IMR-90 (cell line): ENCODE measurements at regions not wholly inside any gene's neighbourhood (a gene's known extent, or its start where the extent isn't known, plus 50 kb on each side); places are given as distances from the start of the nearest gene placed in this dataset.

Experiments used
- ATAC-seq: fragments of 200-7000 bp; cut with Tn5 transposase; 2 replicates; pipeline ENCODE4 v1.9.1; 2020; ENCODE audit warnings: low read depth, mild to moderate bottlenecking, moderate library complexity
- BruUV-seq: library from RNA; stranded (reverse); fragments of 400-500 nt; replicated peaks from 2 replicates; lab custom pipeline; 2021; lab: Mats Ljungman, UMichigan
- CTCF ChIA-PET: fragments of 300-600 bp; formaldehyde crosslinking; extraction: SDS; loops from one replicate; lab custom pipeline; 2021; ENCODE audit warnings: antibody characterized with exemption; lab: Yijun Ruan, JAX
- POLR2A ChIA-PET: fragments of 300-600 bp; sonication (Branson Sonifier 250); formaldehyde crosslinking; loops from one replicate; lab custom pipeline; 2022; ENCODE audit warnings: antibody characterized with exemption; ENCODE audit not compliant: unreplicated experiment; lab: Charles Lee
- DNase-seq: peaks from one replicate; pipeline ENCODE4 v3.0.0; 2013
- H2AFZ ChIP-seq: replicated peaks from 2 replicates; pipeline ENCODE3; 2013; ENCODE audit warnings: low read length, mild to moderate bottlenecking; ENCODE audit not compliant: poor library complexity
- H2AK5ac ChIP-seq: 2 replicates; pipeline ENCODE4 v1.6.1; 2013; ENCODE audit warnings: low read depth, low read length, inconsistent platforms
- H2AK9ac ChIP-seq: replicated peaks from 2 replicates; pipeline ENCODE3; 2013; ENCODE audit warnings: mild to moderate bottlenecking, low read depth, low read length, moderate library complexity; ENCODE audit not compliant: poor library complexity
- H2BK120ac ChIP-seq: 2 replicates; pipeline ENCODE4 v1.6.1; 2013; ENCODE audit warnings: low read depth, low read length, inconsistent platforms
- H2BK15ac ChIP-seq: 3 replicates; pipeline ENCODE4 v1.6.1; 2013; ENCODE audit warnings: low read depth, low read length, inconsistent platforms
- H2BK20ac ChIP-seq: 2 replicates; pipeline ENCODE4 v1.6.1; 2013; ENCODE audit warnings: low read depth, mild to moderate bottlenecking, inconsistent platforms, low read length, moderate library complexity
- H2BK5ac ChIP-seq: 2 replicates; pipeline ENCODE4 v1.6.1; 2013; ENCODE audit warnings: mild to moderate bottlenecking, low read depth, low read length, inconsistent platforms; ENCODE audit not compliant: poor library complexity, severe bottlenecking
- H3K14ac ChIP-seq: replicated peaks from 2 replicates; pipeline ENCODE4 v1.6.1; 2013; ENCODE audit warnings: low read depth, low read length, inconsistent platforms
- H3K18ac ChIP-seq: 2 replicates; pipeline ENCODE4 v1.6.1; 2013; ENCODE audit warnings: low read depth, low read length, control low read depth
- H3K23ac ChIP-seq: 2 replicates; pipeline ENCODE4 v1.6.1; 2013; ENCODE audit warnings: low read depth, low read length, inconsistent platforms
- H3K27ac ChIP-seq: 2 replicates; pipeline ENCODE4 v1.5.1; 2013; ENCODE audit warnings: mild to moderate bottlenecking, control low read depth, low read length; ENCODE audit not compliant: insufficient read depth
- H3K27me3 ChIP-seq: 2 replicates; pipeline ENCODE4 v1.6.1; 2013; ENCODE audit warnings: low read length; ENCODE audit not compliant: control insufficient read depth, insufficient read depth
- H3K36me3 ChIP-seq: 2 replicates; pipeline ENCODE4 v1.6.1; 2013; ENCODE audit warnings: low read length, mixed read lengths; ENCODE audit not compliant: control insufficient read depth, insufficient read depth
- H3K4ac ChIP-seq: 2 replicates; pipeline ENCODE4 v1.6.1; 2013; ENCODE audit warnings: low read depth, low read length, inconsistent platforms
- H3K4me1 ChIP-seq: 2 replicates; pipeline ENCODE4 v1.6.1; 2013; ENCODE audit warnings: low read length, mixed read lengths; ENCODE audit not compliant: control insufficient read depth, insufficient read depth
- H3K4me2 ChIP-seq: 2 replicates; pipeline ENCODE4 v1.6.1; 2013; ENCODE audit warnings: low read depth, mild to moderate bottlenecking, control low read depth, low read length, moderate library complexity
- H3K4me3 ChIP-seq: 2 replicates; pipeline ENCODE4 v1.5.1; 2013; ENCODE audit warnings: low read depth, mild to moderate bottlenecking, control low read depth, low read length, moderate library complexity; ENCODE audit not compliant: insufficient read depth
- H3K56ac ChIP-seq: 2 replicates; pipeline ENCODE4 v1.6.1; 2013; ENCODE audit warnings: low read length, inconsistent platforms; ENCODE audit not compliant: insufficient read depth; ENCODE audit errors: extremely low read depth
- H3K79me1 ChIP-seq, 2 experiments: 2 replicates each; pipeline ENCODE4 v1.6.1; 2013; ENCODE audit warnings: low read length in 2 of 2, inconsistent platforms in 1 of 2, low read depth in 1 of 2
- H3K9ac ChIP-seq: 2 replicates; pipeline ENCODE4 v1.6.1; 2013; ENCODE audit warnings: low read depth, low read length, control low read depth
- H3K9me1 ChIP-seq: 2 replicates; pipeline ENCODE4 v1.6.1; 2013; ENCODE audit warnings: low read length, inconsistent platforms; ENCODE audit not compliant: insufficient read depth
- H3K9me3 ChIP-seq: 2 replicates; pipeline ENCODE4 v1.6.1; 2013; ENCODE audit warnings: low read length; ENCODE audit not compliant: control insufficient read depth, insufficient read depth
- H4K20me1 ChIP-seq: 2 replicates; pipeline ENCODE4 v1.6.1; 2013; ENCODE audit warnings: low read length, inconsistent platforms; ENCODE audit not compliant: insufficient read depth
- H4K5ac ChIP-seq: 2 replicates; pipeline ENCODE4 v1.6.1; 2013; ENCODE audit warnings: mild to moderate bottlenecking, low read depth, low read length, control low read depth
- H4K8ac ChIP-seq, 2 experiments: 2 replicates each; pipeline ENCODE4 v1.6.1; 2013; ENCODE audit warnings: low read depth in 2 of 2, low read length in 2 of 2, control low read depth in 1 of 2, inconsistent platforms in 1 of 2
- H4K91ac ChIP-seq: 2 replicates; pipeline ENCODE4 v1.6.1; 2013; ENCODE audit warnings: low read depth, low read length, inconsistent platforms; ENCODE audit not compliant: insufficient read depth
- BHLHE40 ChIP-seq: fragments of 150-350 bp; IDR thresholded peaks from 2 replicates; pipeline ENCODE4 v1.6.1; 2016; ENCODE audit warnings: mild to moderate bottlenecking, low read depth, low read length
- CEBPB ChIP-seq: IDR thresholded peaks from 2 replicates; pipeline ENCODE4 v1.6.1; 2012; ENCODE audit warnings: low read depth, low read length, improper control_type of control experiment
- CHD1 ChIP-seq: IDR thresholded peaks from 2 replicates; pipeline ENCODE4 v1.6.1; 2012; ENCODE audit warnings: low read depth, low read length, improper control_type of control experiment
- CTCF ChIP-seq: conservative IDR thresholded peaks from 2 replicates; pipeline ENCODE4 v1.5.1; 2012; ENCODE audit warnings: mild to moderate bottlenecking, low read depth, low read length, improper control_type of control experiment
- ELK1 ChIP-seq: fragments of 150-350 bp; IDR thresholded peaks from 2 replicates; pipeline ENCODE4 v1.6.1; 2016; ENCODE audit warnings: low read depth, mild to moderate bottlenecking, low read length, moderate library complexity, borderline replicate concordance
- FOS ChIP-seq: fragments of 150-350 bp; IDR thresholded peaks from 2 replicates; pipeline ENCODE4 v1.6.1; 2016; ENCODE audit warnings: low read depth, low read length
- MAFK ChIP-seq: IDR thresholded peaks from 2 replicates; pipeline ENCODE4 v1.6.1; 2012; ENCODE audit warnings: low read depth, low read length, improper control_type of control experiment
- MAZ ChIP-seq: IDR thresholded peaks from 2 replicates; pipeline ENCODE4 v1.6.1; 2012; ENCODE audit warnings: low read depth, mild to moderate bottlenecking, low read length, improper control_type of control experiment, moderate library complexity, borderline replicate concordance
- MXI1 ChIP-seq: IDR thresholded peaks from 2 replicates; pipeline ENCODE4 v1.6.1; 2012; ENCODE audit warnings: low read depth, mild to moderate bottlenecking, low read length, moderate library complexity, borderline replicate concordance
- NFE2L2 ChIP-seq: fragments of 150-350 bp; IDR thresholded peaks from 2 replicates; pipeline ENCODE4 v1.6.1; 2016; ENCODE audit warnings: low read depth, mild to moderate bottlenecking, low read length
- POLR2A ChIP-seq: IDR thresholded peaks from 2 replicates; pipeline ENCODE4 v1.6.1; 2012; ENCODE audit warnings: mild to moderate bottlenecking, low read depth, low read length
- RAD21 ChIP-seq: IDR thresholded peaks from 2 replicates; pipeline ENCODE4 v1.6.1; 2012; ENCODE audit warnings: low read length, improper control_type of control experiment
- RCOR1 ChIP-seq: IDR thresholded peaks from 2 replicates; pipeline ENCODE4 v1.6.1; 2012; ENCODE audit warnings: mild to moderate bottlenecking, low read length, improper control_type of control experiment; ENCODE audit not compliant: insufficient replicate concordance
- RFX5 ChIP-seq: IDR thresholded peaks from 2 replicates; pipeline ENCODE4 v1.8.0; 2012; ENCODE audit warnings: low read depth, mild to moderate bottlenecking, low read length, moderate library complexity
- SMC3 ChIP-seq: fragments of 150-350 bp; IDR thresholded peaks from 2 replicates; pipeline ENCODE4 v1.6.1; 2016; ENCODE audit warnings: low read depth, mild to moderate bottlenecking, antibody characterized with exemption, low read length, moderate library complexity
- USF2 ChIP-seq: fragments of 150-350 bp; IDR thresholded peaks from 2 replicates; pipeline ENCODE4 v1.6.1; 2017; ENCODE audit warnings: mild to moderate bottlenecking, antibody characterized with exemption, low read length, low read depth
- WGBS, 2 experiments: methylation state at CpG; one replicate each; pipeline versions ENCODE4 v1.1.5 to v1.1.7; 2013; ENCODE audit warnings: missing lambda C conversion rate in 2 of 2; ENCODE audit not compliant: insufficient read length in 1 of 2; ENCODE audit errors: extremely low coverage in 2 of 2; 5-methylcytosine and 5-hydroxymethylcytosine counted together
- dilution Hi-C: fragments of 300-500 bp; cut with HindIII; formaldehyde crosslinking; loops from one replicate; pipeline ENCODE4 v1.14.3; 2018; ENCODE audit warnings: low sequenced_read_pairs; ENCODE audit not compliant: unreplicated experiment
- in situ Hi-C: fragments of 300-500 bp; cut with MboI; formaldehyde crosslinking; loops from 3 replicates; pipeline ENCODE4 v1.14.3; 2019; ENCODE audit warnings: low sequenced_read_pairs, inconsistent platforms, mixed read lengths
- intact Hi-C: fragments of 100-400 bp; cut with micrococcal nuclease; formaldehyde crosslinking; loops from 2 replicates; pipeline ENCODE4 v1.10.0; 2022

- no peak overlapping the region for H4K5ac ChIP-seq
These were observed 68.7 kb upstream of the FSTL4 start for GRCh38 chr5:133680830-133681565.

More at GRCh38 chr5:133680830-133681565, 68.7 kb upstream of the FSTL4 start:
- H3K27ac ChIP-seq: no peak overlapping the region
- no peaks in the 10 kb centered on the region for H4K20me1 ChIP-seq
- ChIA-PET POLR2A (no interaction called here), CTCF (no interaction called here)
- 30% methylated on average over 2 of the region's 12 CpGs; no CpG with 5 or more reads in 1 of the 2 experiments for WGBS, 2 experiments
- no peak overlapping the region for H3K18ac ChIP-seq
- DNase-seq: no peak
- H3K4me3 ChIP-seq: no peak overlapping the region
- no peak overlapping the region for H3K56ac ChIP-seq
- H3K79me1 ChIP-seq: no peaks in the 10 kb centered on the region
- H2AFZ ChIP-seq: no peak overlapping the region
- H2AK9ac ChIP-seq: no peak overlapping the region
- H3K36me3 ChIP-seq: no peaks in the 10 kb centered on the region
- peaks cover 10% of the 10 kb centered on the region for H3K27me3 ChIP-seq
- no peak for ATAC-seq
- no peak overlapping the region for H3K4me2 ChIP-seq
- intact Hi-C loops: no loop called here
- dilution Hi-C loops: no loop called here
- no peak overlapping the region for H3K23ac ChIP-seq
- no peak overlapping the region for H3K14ac ChIP-seq
- no peak overlapping the region for H3K9ac ChIP-seq
- no peak overlapping the region for H3K4ac ChIP-seq
- H3K9me1 ChIP-seq: no peaks in the 10 kb centered on the region
- no peak overlapping the region for H2BK15ac ChIP-seq
- in situ Hi-C loops: no loop called here
- no peak overlapping the region for H2BK5ac ChIP-seq
- no peak overlapping the region for H2AK5ac ChIP-seq
- H4K91ac ChIP-seq: no peak overlapping the region
- no peaks in the 10 kb centered on the region for H3K4me1 ChIP-seq
- no TSS peak for BruUV-seq
- H2BK120ac ChIP-seq: no peak overlapping the region
- H3K9me3 ChIP-seq: no peaks in the 10 kb centered on the region
- TF ChIP-seq ELK1 (no peak), CHD1 (no peak), MAFK (no peak), BHLHE40 (no peak), CEBPB (no peak), RAD21 (no peak), RCOR1 (no peak), MAZ (no peak), USF2 (no peak), FOS (no peak), CTCF (no peak), SMC3 (no peak), NFE2L2 (no peak), MXI1 (no peak), RFX5 (no peak), POLR2A (no peak)
- no peak overlapping the region for H4K8ac ChIP-seq
- H2BK20ac ChIP-seq: no peak overlapping the region
